Right kidney (tissue), 1 donor: ENCODE measurements at regions not wholly inside any gene's neighbourhood (a gene's known extent, or its start where the extent isn't known, plus 50 kb on each side); places are given as distances from the start of the nearest gene placed in this dataset.

Experiments used
- DNase-seq: peaks from one replicate; pipeline ENCODE4 v3.0.0-alpha.2; 2016

DNA sequence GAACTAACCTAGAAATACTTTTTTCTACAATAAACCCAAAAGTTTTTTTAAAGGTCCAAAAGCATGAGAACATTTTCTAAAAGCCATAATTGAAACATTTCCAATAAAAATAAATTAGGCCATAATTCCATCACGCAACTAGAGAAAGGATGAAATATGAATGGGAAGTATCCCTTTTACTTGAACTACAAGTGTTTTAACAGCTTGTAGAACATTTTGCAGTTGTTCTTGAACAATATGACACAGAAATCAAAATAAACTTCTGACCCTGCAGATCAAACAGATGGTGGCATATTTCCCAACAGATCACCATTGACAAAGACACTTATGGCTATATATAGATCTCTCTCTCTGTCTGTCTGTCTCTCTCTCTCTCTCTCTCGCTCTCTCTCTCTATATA lies 624.4 kb downstream of the PSAT1 start:
- no peak for DNase-seq

DNA sequence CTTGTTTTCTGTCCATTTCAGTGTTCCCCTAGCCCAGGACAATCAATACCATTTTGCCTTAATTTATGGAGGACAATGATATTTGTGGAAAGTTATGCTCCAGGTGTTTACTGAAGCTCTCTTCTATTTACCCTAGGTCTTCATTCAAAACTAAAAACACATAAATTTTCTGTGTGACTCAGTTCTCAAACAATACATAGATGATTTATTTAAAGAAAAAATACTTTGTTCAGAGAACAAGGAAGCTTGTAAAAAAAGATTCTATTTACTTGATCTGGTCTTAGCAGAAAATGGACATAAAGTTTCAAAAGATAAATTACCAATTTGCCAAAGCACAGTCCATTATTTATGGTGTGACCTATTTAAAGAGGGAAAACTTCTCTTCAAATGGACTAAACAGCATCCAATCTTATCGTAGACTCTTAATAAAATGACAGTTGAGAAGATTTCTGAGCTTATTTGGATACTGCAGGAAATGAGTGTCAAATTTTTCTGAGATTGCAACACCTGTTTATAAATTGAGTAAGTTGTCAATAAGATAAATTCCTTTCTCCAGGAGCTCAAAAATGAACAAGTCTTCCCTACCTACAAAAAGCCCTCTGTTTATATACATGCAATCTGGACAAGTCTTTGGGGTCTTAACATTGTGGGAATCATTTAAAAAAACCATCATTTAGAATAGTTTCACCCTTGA lies 627.2 kb downstream of the PSAT1 start:
- no peak for DNase-seq

DNA sequence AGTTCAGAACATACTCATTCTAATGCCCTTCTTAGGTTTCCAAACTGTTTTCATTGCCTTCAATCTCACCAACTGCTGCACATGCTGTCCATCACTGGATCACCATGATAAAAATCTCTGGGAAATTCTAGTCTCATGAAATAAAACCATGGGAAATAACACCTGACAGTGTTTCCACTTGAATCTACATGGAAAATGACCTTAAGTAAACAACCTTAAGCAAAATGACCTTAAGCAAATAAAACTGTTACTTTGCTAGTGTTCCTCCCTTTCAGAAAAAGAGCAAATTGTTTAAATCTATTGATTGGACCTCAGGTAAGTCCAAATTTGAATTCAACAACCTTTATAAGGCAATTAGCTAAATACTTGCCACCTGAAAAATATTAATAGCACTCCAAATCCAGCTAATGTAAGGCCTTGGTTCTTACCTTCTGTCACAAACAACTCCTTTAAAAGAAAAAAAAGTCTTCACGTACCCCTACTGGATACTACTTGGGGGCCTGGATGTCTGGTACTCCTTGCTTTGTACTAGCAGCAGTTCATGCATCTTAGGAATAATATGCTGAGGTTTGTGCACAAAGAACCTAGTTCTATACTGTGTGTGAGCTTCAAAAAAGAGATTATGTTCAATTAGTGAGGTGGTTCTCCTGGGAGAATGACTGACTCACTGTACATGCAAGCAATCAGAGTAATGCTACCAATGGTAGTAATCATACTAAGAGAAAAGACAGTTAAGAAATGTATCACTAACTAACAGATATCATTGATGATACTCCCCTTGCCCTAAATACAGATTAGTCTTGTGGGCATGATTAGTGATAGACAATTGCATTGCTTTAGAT lies 630.4 kb downstream of the PSAT1 start:
- DNase-seq = no peak

DNA sequence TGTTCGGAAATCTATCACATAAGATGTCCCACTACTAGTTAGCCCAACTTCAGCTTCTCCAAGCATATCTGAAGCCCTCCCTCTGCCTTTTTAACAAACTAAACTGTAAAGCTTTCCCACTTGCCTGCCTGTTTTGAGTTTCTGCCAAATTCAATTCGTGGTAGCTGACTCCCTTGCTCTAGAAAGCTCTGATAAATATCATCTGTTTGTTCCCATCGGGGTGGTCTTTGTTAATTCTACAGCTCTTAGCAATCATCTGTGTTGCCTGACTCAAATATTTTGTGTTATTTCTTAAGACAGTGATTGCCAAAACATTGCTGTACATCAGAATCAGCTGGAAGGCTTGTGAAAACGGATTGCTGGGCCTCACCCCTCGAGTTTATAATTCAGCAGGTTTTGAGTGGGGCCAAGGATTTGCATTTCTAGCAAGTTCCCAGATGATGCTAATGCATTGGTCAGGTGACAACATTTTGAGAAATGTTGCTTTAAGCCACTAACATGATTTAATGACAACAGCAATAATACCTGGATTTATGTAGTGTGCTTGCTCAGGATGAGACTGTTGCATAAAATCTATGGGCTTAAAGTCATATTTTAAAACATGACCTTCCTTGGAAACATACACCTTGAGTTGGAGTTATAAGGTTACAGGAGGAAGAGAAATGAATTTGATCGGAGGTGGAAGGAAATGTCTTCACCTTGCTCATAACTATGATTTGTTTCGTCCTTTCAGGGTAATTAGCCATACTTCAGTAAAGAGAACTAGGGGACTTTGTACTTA lies 631.9 kb downstream of the PSAT1 start:
- no peak for DNase-seq

DNA sequence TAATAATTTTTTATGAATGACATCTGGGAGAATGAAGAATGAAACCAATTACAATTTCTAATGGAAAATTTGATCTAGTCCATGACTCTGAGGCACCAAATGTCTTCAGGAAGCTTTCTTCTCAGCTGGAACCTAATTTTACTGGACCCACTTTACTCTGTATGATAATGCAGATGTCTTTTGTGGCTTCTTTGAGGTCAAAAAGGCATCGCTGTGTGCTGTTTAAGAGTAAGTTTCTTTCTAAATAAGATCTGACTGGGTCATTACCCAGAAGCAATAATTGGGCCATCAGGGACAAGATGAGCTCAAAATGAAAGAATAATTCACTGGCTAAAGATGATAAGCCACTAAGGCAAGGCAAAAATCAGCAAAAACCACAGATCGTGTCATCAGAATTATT lies 633.4 kb downstream of the PSAT1 start:
- DNase-seq = no peak

DNA sequence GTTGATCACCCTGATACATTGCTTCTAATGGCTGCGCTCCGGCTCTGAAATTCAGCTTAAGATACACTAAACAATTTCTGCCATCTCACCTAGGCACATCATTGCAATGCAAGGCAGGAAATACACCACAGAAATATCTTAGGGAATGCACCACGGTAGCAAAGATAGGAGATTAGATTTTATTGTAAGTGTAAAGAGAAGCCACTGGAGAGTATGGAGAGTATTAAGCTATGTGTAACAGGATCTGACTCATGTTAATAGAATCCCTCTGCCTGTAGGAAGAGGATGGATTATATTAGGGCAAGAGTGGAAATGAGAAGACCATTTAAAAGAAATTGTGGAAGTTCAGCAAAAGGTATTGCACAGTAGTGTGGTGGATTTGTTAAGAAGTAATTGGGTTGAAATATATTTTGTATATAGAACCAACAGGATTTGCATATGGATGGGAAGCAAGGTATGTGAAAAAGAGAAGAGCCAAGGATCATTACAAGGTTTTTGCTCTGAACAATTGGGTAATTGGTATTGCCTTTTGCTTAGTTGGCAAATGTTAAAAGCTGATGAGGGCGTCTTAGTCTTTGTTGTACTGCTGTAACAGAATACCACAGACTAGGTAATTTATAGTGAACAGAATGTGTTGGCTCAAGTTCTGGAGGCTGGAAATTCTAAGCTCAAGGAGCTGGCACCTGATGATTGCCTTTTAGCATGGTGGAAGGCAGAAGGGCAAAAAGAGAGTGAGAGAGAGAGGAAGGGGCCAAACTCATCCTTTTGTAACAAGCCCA lies 636.1 kb downstream of the PSAT1 start:
- no peak for DNase-seq

DNA sequence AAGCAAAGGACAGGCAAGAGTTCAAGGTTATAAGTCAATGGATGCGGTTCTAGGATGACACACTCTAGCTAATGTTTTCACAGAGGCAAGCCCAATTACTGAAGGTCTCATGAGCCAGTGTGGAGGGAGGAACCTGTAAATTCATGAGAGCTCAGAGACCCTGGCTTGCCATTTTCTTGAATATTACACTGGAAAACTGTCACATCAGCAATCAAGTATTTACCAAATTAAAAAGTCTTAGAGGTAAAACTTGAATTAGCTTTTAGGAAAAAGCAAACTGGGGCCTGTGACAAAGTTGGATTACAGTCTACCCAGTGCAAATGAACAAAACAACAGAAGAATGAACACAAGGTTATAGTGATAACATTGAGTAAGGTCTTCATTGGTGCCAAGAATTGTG lies 636.9 kb upstream of the TLE4 start:
- no peak for DNase-seq

DNA sequence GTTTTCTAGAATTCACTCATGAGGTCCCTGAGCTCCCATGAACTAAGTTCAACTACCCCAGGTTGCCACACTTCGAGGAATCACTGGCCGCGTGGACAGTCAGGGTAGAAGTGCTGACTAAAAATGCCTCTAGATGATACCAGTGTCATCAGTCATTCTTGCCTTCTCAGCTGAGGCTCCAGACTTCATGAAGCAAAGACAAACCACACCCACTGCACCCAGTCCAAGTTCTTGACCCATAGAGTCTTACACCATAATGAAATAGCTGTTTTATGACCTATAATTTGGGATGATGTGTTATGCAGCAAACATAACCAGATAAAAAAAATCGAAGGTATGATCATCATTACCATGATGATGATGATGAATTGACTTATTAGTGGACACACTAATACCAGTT lies 632.9 kb upstream of the TLE4 start:
- no peak for DNase-seq

DNA sequence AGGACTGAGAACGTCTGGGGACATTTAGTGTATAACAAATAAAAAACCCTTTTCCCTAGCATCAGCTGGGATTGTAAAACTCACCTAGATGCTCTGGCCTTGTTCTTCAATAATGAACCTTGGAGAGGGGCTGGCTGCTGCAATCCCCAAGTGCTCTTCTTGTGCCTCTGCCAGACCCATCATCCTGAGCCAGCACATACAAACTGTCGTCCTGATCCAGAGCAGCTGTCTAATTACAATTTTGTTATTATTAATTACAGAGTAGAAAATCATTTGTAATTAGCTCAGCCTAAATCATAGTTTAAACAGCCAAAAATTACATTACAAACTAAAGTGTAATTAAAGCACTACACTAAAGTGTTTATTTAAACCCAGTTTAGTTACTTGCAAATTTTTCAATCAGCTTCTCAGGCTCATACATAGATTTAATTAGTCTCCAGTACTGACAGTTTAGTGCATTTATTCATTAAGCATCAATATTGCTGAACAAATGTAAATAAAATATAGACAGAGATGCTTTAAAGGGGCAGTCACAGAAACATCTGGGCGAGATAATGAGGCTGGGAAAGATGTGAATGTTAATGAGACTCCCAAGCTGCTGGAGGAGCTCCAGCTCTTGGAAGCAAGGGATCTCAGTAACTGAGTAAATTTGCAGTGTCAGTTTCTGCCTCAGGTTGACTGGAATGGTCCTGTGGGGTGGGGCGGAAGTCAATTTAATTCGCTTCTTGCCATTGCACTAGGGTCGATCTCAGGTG lies 632.3 kb upstream of the TLE4 start:
- DNase-seq = no peak

DNA sequence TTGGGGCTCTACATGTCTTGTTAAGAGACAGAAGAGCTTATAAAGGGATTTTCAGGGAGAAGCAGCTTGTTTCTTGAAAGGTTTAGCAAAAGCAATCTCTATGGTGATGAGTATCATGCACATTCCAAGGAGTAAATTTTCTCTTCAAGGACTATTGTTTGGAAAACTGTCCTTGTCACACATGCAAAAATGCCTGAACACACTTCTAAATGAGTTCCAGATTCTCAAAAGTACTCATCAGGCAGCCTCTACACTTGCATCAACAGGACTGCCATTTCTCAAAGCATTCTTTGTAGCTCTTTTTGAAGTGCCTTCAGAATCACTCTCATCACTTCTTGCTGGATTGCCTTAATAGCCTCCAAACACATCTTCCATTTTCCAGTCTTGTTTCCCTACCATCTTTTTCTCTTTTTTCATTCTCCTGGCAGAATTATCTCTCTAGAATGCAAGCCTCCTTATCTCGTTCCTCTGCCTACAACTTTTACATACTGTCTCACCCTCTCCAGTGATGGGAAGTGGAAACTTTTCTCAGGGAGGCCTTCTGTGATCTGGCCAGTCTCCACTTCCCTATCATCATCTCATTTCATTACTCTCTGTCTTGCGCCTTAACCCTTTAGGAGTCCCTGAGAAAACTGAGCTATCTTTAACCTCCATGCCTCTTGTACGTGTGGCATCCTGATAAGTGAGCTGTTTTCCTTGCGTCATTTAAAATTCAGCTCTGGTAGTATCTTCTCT lies 631.5 kb upstream of the TLE4 start:
- DNase-seq = no peak

DNA sequence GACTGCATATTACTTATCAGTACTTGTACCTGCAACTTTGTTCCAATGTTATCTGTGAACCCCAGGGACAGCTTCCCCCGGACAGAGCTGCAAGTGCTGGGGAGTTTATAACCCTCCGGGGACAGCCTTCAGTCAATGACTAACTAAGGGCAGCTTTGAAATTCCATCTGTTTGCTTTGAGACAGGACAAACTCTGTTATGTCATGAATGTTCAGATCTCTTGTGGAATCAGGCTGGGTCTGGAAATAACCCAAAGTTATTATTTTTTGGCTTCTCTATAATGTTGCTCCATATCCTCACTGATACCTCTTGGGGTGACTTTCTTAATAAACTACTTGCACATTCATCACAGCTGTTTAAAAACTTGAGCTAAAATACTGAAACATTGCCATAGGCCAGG lies 617.5 kb upstream of the TLE4 start:
- no peak for DNase-seq

DNA sequence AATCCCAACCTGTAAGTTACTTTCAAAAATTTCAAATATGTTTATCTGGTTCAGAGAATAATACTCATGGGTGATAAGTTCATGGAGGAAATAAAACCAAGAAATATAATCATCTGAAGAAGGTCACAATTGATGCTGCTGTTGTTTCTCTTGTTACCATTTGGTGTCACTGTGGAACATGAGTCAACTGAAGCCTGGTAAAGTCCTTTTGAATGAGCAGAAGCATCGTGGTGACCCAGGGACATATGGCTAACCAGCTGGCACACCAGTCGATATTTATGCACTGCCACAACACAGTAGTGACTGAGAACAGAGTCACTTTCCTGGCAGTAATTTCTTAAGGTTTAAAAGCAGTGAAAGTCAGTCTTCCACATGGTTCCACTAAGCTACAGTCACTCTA lies 612.9 kb upstream of the TLE4 start:
- no peak for DNase-seq

DNA sequence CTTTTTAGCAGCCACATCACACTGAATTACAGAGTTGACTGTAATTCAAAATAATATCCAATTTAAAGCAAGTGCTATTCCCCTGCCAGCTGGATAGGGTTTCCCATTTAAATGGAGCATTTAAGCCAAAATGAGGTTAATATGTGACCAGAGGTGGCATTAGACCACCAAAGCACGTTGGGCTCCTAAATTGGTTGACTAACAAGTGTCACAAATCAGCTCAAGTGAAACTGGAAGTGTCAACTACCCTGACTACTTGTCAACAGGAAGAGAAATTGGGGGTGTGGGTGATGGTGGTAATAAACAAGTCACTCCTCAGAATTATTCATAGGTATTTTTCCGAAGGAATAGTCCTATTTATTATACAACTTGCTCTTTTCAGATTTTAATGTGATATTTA lies 609.6 kb upstream of the TLE4 start:
- no peak for DNase-seq

DNA sequence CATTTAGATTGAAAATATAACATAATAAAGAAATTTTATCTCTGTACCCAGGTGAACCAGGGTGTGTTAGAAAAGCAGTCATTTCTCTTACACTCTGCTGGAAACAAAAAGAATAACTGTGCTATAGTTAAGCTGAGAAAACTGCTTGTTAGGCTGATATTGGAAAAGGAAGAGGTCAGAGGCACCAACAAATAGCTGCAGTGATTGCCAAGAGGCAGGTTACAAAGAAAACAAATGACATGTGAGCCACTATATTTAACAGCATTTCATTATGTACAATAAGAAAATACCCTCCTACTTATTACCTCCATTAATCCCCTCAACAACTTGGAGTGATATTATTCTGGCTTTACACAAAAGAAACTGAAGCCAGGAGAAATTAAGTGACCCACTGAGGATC lies 607.9 kb upstream of the TLE4 start:
- DNase-seq = no peak

DNA sequence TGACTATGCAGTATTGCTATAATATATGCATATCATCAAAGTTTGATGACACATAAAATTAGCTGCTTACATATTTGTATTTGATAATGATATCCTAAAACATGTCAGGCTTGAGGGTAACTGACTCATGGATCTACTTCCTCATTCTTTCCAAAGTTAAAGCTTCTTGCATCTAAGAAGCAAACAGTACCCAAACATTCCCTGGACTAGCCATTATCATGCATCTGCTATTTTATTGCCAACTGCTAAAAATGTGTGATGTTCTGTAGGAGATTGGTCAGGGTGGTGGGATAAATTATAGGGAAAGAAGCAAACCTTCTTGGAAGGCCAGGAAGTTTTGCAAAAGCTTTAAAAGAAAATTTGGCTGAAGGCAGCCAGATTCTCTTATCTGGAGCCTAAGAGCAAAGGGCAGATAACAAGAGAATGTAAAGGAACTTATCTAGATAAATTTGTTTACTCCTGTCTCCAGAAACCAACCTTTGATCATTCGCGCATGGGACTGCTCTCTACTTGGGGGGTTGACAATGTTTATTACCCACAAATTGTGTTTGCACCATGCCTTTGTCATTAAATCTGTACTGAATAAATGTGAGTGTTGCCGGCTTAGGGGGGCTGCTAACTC lies 604.1 kb upstream of the TLE4 start:
- DNase-seq = no peak

DNA sequence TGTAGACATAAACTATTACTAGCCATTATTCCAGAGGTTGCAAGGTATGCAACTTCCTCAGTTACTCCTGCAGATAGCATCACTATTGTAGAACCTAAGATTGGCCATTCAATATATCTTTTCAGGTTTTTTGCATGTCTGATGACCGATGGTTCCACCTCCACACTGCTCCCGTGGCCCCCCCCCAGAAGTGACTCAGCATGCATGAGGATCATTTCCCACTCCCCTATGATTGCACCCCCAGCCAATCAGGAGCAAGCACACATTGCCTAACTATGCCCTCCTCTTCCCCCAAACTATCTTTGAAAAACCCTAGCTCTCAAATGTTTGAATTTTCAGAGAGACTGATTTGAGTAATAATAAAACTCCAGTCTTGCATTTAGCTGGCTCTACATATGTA lies 601.4 kb upstream of the TLE4 start:
- no peak for DNase-seq

DNA sequence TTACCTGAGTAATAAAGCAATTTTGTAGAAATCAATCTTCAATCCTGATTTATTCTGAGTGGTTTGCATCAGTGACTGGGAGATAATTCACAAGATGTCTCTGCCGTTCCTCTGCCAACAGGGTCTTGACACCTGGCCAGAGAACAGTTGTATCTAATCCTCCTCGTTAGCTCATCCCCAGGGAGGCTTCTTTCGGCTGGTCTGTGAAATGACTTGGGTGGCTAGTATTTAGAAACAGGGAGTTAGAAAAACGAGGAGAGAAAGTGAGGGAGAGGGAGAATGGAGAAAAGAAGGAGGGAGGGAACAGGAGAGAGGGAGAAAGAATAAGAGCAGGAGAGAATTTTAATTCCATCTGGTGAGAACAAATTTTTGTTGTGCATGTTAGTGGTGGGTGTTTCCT lies 600.2 kb upstream of the TLE4 start:
- DNase-seq = no peak

DNA sequence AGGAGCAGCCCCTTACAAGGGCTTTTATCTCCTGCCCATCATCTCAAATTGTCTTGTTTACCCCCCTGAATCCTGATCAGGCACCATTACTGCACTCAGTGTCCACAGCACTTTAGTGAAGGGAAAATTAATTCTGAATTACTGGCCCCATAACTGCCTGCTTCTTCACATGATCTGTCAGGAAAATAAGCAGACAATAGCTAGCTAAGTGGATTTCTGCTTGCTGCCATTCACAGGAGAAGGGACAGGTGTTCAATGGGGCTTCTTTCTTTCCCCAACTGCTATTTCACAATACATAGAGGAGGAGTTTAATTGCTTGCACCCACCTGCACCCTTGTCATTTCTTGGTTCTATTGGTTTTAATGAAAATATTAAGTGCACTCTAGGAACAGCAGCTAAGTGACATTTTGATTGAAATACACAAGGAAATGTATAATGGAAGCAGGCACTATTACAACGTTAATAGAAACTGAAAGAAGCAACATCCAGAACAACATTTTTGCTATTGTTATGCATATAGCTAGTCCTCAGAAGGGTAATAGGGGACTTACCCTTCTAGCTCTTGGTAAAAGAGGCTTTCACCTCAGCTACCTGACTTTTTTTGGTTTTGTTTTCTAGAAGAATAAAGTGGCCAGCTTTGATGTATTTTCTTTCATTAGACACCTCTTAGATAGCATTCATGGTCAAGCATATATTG lies 599.3 kb upstream of the TLE4 start:
- DNase-seq = no peak

DNA sequence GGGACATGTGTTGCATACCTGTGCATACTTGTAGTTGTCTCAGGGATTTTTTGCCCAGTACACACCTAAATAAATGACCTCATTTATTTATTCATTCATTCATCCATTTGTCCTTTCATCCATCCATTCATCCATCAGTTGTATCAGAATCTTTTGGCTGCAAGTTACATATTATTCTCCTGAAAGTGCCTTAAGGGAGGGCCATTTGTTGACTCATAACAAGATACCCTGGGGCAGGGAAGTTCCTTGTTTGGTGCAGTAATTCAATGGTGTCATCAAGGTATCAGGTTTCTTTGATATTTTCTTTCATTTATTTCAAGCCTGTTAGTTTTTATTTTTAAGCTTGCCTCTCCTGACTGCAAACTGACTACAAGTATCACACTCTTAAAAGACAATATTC lies 597.9 kb upstream of the TLE4 start:
- DNase-seq = no peak

DNA sequence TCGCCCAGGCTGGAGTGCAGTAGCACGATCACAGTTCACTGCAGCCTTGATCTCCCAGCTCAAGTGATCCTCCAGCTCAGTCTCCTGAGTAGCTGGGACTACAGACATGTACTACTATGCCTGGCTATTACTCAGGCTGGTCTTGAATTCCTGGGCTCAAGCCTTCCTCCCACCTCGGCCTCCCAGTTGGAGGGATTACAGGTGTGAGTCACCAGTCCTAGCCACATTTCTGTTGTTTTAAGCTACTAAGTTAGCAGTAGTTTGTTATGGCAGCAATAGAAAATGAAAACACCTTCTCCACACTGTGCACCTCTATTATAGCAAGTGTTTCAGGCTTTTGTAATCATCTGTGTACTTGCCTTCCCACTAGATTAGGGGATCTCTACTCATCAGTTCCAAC lies 588.9 kb upstream of the TLE4 start:
- no peak for DNase-seq
